Testis (tissue), 2 donors: ENCODE measurements at regions not wholly inside any gene's neighbourhood (a gene's known extent, or its start where the extent isn't known, plus 50 kb on each side); places are given as distances from the start of the nearest gene placed in this dataset.
A peak's percentile ranks its signal among the peaks of the same experiment; 100 is the strongest.

Experiments used
- DNase-seq: peaks from one replicate; pipeline ENCODE4 v3.0.0-alpha.2; 2019
- H3K27ac ChIP-seq, 2 donors: fragments of 200-600 bp; sonication (generic); one replicate each; pipeline ENCODE4 v1.5.1; 2019
- H3K27me3 ChIP-seq: fragments of 200-600 bp; sonication (generic); one replicate; pipeline ENCODE4 v1.5.1; 2019
- H3K36me3 ChIP-seq: fragments of 200-600 bp; sonication (generic); one replicate; pipeline ENCODE4 v1.5.1; 2017; ENCODE audit warnings: low read depth; ENCODE audit errors: missing control alignments
- H3K4me1 ChIP-seq: fragments of 200-600 bp; sonication (generic); one replicate; pipeline ENCODE4 v1.5.1; 2019
- H3K4me3 ChIP-seq, 2 donors: fragments of 200-600 bp; sonication (generic); one replicate each; pipeline ENCODE4 v1.5.1; 2017 to 2019
- H3K9me3 ChIP-seq: fragments of 200-600 bp; sonication (generic); one replicate; pipeline ENCODE4 v1.5.1; 2017
- POLR2A ChIP-seq: fragments of 450-650 bp; IDR thresholded peaks from one replicate; pipeline ENCODE4 v1.6.1; 2017; ENCODE audit warnings: antibody characterized with exemption, mild to moderate bottlenecking, moderate library complexity
- WGBS, 2 donors: methylation state at CpG; one replicate each; pipeline ENCODE4 v1.1.5; 2018; 5-methylcytosine and 5-hydroxymethylcytosine counted together
- intact Hi-C: fragments of 100-400 bp; cut with DNase I; formaldehyde crosslinking; loops from one replicate; pipeline ENCODE4 v1.15.1; 2023; ENCODE audit warnings: low total_unique reads
- small RNA-seq, 2 donors: library from RNA; depleted of rRNA; stranded (forward); fragments of <200 nt; gene quantifications; one replicate each; pipeline ENCODE3, GENCODE V24; 2016
- TF ChIP-seq, protein P1 (sequence below), 3 experiments: fragments of 450-650 bp in 2 of 3; fragments of 200-600 bp in 1 of 3; sonication (generic) in 1 of 3; IDR thresholded peaks; one replicate each; pipeline ENCODE4 v1.5.1; 2016 to 2019; ENCODE audit warnings: antibody characterized with exemption in 3 of 3, mild to moderate bottlenecking in 2 of 3, moderate library complexity in 1 of 3

DNA sequence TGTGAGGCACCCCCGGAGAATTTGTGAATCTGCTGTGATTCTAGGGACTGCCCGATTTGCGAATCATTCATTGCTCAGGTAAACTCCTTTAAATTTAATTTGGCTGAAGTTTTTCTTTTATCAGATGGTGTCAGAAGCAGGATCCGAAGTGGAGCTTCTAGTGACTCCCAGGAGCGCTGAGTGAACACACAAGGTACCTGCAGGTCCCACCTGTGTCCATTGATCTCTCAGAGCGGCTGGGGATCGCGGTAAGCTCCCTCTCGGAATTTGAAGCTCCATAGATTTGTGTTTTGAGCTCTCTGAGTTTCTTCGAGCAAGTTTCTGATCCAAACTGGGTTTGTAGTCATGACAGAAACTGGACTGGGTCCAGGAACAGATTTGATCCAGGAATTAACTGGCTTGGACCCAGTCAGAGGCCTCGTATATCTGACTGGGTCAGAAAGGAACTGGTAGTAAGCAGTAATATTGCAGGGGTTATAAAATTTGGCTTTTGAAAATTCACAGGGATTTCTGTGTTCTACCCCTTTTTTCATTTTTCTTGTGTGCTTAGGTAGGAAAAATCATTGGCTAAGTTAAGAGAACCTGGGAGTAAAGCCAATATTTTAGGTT is 56.2 kb upstream of the EDEM3 start:
- Histone ChIP-seq H3K9me3 (no peaks in the 10 kb centered on the region), H3K27me3 (no peaks in the 10 kb centered on the region), H3K4me1 (no peaks in the 10 kb centered on the region), H3K36me3 (no peaks in the 10 kb centered on the region), H3K27ac (no peak overlapping the region), H3K4me3 (no peak overlapping the region)
- no peak for TF ChIP-seq POLR2A
- TF ChIP-seq, protein P1, sequence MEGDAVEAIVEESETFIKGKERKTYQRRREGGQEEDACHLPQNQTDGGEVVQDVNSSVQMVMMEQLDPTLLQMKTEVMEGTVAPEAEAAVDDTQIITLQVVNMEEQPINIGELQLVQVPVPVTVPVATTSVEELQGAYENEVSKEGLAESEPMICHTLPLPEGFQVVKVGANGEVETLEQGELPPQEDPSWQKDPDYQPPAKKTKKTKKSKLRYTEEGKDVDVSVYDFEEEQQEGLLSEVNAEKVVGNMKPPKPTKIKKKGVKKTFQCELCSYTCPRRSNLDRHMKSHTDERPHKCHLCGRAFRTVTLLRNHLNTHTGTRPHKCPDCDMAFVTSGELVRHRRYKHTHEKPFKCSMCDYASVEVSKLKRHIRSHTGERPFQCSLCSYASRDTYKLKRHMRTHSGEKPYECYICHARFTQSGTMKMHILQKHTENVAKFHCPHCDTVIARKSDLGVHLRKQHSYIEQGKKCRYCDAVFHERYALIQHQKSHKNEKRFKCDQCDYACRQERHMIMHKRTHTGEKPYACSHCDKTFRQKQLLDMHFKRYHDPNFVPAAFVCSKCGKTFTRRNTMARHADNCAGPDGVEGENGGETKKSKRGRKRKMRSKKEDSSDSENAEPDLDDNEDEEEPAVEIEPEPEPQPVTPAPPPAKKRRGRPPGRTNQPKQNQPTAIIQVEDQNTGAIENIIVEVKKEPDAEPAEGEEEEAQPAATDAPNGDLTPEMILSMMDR (IDR thresholded peaks at IDR 0.05): no peak
- peak; percentile 34 for DNase-seq
- intact Hi-C loops: no loop called here
- 71 to 73% methylated on average over 11 of the region's 11 CpGs for WGBS, 2 donors

DNA sequence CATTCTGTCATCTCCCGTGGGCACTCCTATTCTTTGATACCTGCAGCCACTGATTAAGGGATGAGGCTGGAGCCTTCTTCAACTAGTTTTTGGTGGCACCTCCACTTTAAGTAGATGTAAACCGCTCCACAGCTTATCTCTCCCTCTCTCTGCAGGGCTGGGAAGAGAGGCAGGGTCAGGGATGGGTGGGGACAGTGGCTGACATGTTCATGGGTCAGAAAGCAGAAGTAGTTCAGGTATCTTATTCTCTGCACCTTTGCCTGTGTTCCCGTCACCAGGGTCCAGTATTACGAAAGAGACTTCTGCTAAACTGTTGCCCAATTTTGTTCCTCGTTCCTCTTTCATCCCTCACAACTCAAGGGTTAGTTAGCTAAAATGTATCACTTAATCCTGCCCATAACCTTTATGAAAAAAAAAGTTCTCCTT is 51.7 kb upstream of the EDEM3 start:
- intact Hi-C loops: loop anchor here (5.0 kb wide), 1 partner anchor 176 kb away; no protein-coding TSS in a partner anchor
- H3K27ac ChIP-seq: no peak overlapping the region
- H3K9me3 ChIP-seq: no peaks in the 10 kb centered on the region
- H3K4me1 ChIP-seq: no peaks in the 10 kb centered on the region
- H3K27me3 ChIP-seq: no peaks in the 10 kb centered on the region
- no peak overlapping the region for H3K4me3 ChIP-seq
- TF ChIP-seq, protein P1 (IDR thresholded peaks at IDR 0.05): no peak
- no peak for TF ChIP-seq POLR2A
- no peaks in the 10 kb centered on the region for H3K36me3 ChIP-seq
- 74 to 83% methylated on average over 5 of the region's 5 CpGs for WGBS, 2 donors
- DNase-seq: no peak

DNA sequence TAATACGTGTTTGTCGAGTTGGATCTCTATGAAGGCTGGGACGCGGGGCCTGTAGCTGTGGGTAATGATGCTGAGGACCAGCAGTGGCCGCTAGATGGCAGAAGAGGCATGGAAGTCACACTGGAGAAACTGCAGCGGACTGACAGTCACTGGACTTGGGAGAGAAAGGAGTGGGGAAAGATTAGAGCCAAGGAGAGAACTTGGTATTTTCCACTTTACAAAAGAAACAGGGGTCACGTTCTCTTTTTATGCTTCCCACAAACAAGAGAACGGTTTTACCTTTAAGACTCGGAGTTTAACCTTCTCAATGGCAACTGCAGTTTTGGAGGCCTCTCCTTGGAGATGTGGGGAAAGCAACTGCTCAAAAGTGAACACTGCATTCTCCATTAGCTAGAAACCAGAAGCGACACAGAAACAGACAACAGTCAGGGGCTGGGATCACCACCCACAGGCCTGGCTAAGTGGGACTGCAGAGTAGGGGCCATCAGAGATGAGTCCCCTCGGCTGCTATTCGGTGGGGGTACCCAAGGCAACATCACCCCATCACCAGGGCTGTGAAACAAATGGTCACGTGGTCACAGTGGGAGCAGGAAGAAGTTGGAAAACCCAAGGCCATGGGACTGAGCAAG is 51.1 kb upstream of the EDEM3 start:
- intact Hi-C loops: loop anchor here (5.0 kb wide), 1 partner anchor 177 kb away; no protein-coding TSS in a partner anchor
- no peak overlapping the region for H3K27ac ChIP-seq
- 39 to 40% methylated on average over 13 of the region's 13 CpGs for WGBS, 2 donors
- no peaks in the 10 kb centered on the region for H3K4me1 ChIP-seq
- no peaks in the 10 kb centered on the region for H3K27me3 ChIP-seq
- no peaks in the 10 kb centered on the region for H3K9me3 ChIP-seq
- TF ChIP-seq, protein P1 (IDR thresholded peaks at IDR 0.05): peak; percentile 84 to 91 (median 87)
- no peak for TF ChIP-seq POLR2A
- no peaks in the 10 kb centered on the region for H3K36me3 ChIP-seq
- no peak overlapping the region for H3K4me3 ChIP-seq
- peak; percentile 95 for DNase-seq

Small RNA genes in the stretch of these regions (small RNA-seq; reads per million reads assigned to genes)
- gene RNU7-13P: 0 reads per million in 2 donors
